HG02970 (cell line): ENCODE measurements at regions not wholly inside any gene's neighbourhood (a gene's known extent, or its start where the extent isn't known, plus 50 kb on each side); places are given as distances from the start of the nearest gene placed in this dataset.

Experiments used
- ATAC-seq: cut with Tn5 transposase; IDR thresholded peaks from one replicate; pipeline ENCODE4 v1.9.1; 2021; ENCODE audit warnings: mild to moderate bottlenecking, moderate library complexity, moderate number of reproducible peaks; ENCODE audit not compliant: unreplicated experiment, low FRiP score

GRCh38 chr5:110025160-110025559 lies 335.4 kb downstream of the MAN2A1 start:
- no peak for ATAC-seq

GRCh38 chr5:110027527-110028322 lies 338.0 kb downstream of the MAN2A1 start:
- ATAC-seq, result no peak

GRCh38 chr5:110031402-110032140 lies 341.8 kb downstream of the MAN2A1 start:
- ATAC-seq, result no peak

GRCh38 chr5:110032376-110032775 lies 342.6 kb downstream of the MAN2A1 start:
- ATAC-seq, result no peak

GRCh38 chr5:110034056-110034600 lies 344.4 kb downstream of the MAN2A1 start:
- no peak for ATAC-seq

GRCh38 chr5:110038297-110038997 lies 348.7 kb downstream of the MAN2A1 start:
- no peak for ATAC-seq

- ATAC-seq, result no peak
Measured at GRCh38 chr5:110040178-110040577, 350.5 kb downstream of the MAN2A1 start.

GRCh38 chr5:110043025-110043424 lies 353.3 kb downstream of the MAN2A1 start:
- ATAC-seq, result no peak

GRCh38 chr5:110045158-110045557 lies 355.4 kb downstream of the MAN2A1 start:
- no peak for ATAC-seq

- ATAC-seq, result no peak
Measured at GRCh38 chr5:110048491-110048890, 358.8 kb downstream of the MAN2A1 start.

- ATAC-seq, result no peak
Measured at GRCh38 chr5:110049816-110050215, 360.1 kb downstream of the MAN2A1 start.

- ATAC-seq, result no peak
Measured at GRCh38 chr5:110050640-110051345, 361.1 kb downstream of the MAN2A1 start.

- no peak for ATAC-seq
Measured at GRCh38 chr5:110053205-110053604, 363.5 kb downstream of the MAN2A1 start.

GRCh38 chr5:110053824-110054223 lies 364.1 kb downstream of the MAN2A1 start:
- no peak for ATAC-seq

GRCh38 chr5:110054240-110054639 lies 364.5 kb downstream of the MAN2A1 start:
- peak; percentile 81 for ATAC-seq

GRCh38 chr5:110055302-110055701 lies 365.6 kb downstream of the MAN2A1 start:
- no peak for ATAC-seq

GRCh38 chr5:110056580-110057114 lies 366.9 kb downstream of the MAN2A1 start:
- no peak for ATAC-seq

GRCh38 chr5:110058175-110058574 lies 368.4 kb downstream of the MAN2A1 start:
- ATAC-seq, result no peak

- no peak for ATAC-seq
Measured at GRCh38 chr5:110062246-110062645, 372.5 kb downstream of the MAN2A1 start.
